Uterus (tissue), 2 donors: ENCODE measurements at regions not wholly inside any gene's neighbourhood (a gene's known extent, or its start where the extent isn't known, plus 50 kb on each side); places are given as distances from the start of the nearest gene placed in this dataset.

Experiments used
- POLR2A ChIP-seq, 2 donors: fragments of 450-650 bp; IDR thresholded peaks; one replicate each; pipeline ENCODE4 v1.6.1; 2016; ENCODE audit warnings: antibody characterized with exemption in 2 of 2, mild to moderate bottlenecking in 1 of 2, moderate library complexity in 1 of 2
- TF ChIP-seq, protein P1 (sequence below), 4 experiments: fragments of 200-600 bp in 2 of 4; fragments of 450-650 bp in 2 of 4; sonication (generic) in 2 of 4; IDR thresholded peaks; one replicate each; pipeline ENCODE4 v1.5.1; 2016 to 2019; ENCODE audit warnings: antibody characterized with exemption in 4 of 4, mild to moderate bottlenecking in 2 of 4, moderate library complexity in 1 of 4

GRCh38 chr5:85647349-85648127 lies 970.2 kb upstream of the COX7C start:
- TF ChIP-seq, protein P1, sequence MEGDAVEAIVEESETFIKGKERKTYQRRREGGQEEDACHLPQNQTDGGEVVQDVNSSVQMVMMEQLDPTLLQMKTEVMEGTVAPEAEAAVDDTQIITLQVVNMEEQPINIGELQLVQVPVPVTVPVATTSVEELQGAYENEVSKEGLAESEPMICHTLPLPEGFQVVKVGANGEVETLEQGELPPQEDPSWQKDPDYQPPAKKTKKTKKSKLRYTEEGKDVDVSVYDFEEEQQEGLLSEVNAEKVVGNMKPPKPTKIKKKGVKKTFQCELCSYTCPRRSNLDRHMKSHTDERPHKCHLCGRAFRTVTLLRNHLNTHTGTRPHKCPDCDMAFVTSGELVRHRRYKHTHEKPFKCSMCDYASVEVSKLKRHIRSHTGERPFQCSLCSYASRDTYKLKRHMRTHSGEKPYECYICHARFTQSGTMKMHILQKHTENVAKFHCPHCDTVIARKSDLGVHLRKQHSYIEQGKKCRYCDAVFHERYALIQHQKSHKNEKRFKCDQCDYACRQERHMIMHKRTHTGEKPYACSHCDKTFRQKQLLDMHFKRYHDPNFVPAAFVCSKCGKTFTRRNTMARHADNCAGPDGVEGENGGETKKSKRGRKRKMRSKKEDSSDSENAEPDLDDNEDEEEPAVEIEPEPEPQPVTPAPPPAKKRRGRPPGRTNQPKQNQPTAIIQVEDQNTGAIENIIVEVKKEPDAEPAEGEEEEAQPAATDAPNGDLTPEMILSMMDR (IDR thresholded peaks at IDR 0.05): no peak
- no peak for TF ChIP-seq POLR2A (IDR thresholded peaks at IDR 0.05)
